ENCODE measurements at regions not wholly inside any gene's neighbourhood (a gene's known extent, or its start where the extent isn't known, plus 50 kb on each side); places are given as distances from the start of the nearest gene placed in this dataset.
A peak's percentile ranks its signal among the peaks of the same experiment; 100 is the strongest.

GRCh38 chr5:101991486-101991885 lies 304.6 kb downstream of the SLCO4C1 start:
- Mint-ChIP-seq H3K4me1 (no peaks in the 10 kb centered on the region), H3K9me3 (peaks cover 0 to 7% (median 0%) of the 10 kb centered on the region in 11 donors), H3K4me3 (no peak overlapping the region), H3K36me3 (peaks cover 0 to 3% (median 0%) of the 10 kb centered on the region in 5 donors), H3K27me3 (peaks cover 0 to 5% (median 0%) of the 10 kb centered on the region in 5 donors), H3K27ac (no peak overlapping the region)
- POLR2A ChIA-PET, result no interaction called here
- H3K27me3 ChIP-seq (ENCODE audit: control insufficient read depth in 2 of 2, insufficient read depth in 2 of 2, low read length in 2 of 2), result no peaks in the 10 kb centered on the region
- ATAC-seq, result no peak
- no peak overlapping the region for H3K4me3 ChIP-seq (ENCODE audit: low read length)
- no peak for DNase-seq
- CTCF ChIA-PET, result interaction anchor here (0.7 kb wide), 1 partner anchor 88 kb away, joined by 3 read pairs; no protein-coding TSS in a partner anchor
- H3K9me3 ChIP-seq (ENCODE audit: control insufficient read depth in 2 of 3, low read length in 3 of 3), result no peaks in the 10 kb centered on the region
- no peak overlapping the region for H3K27ac ChIP-seq (ENCODE audit: low read depth, low read length)
- H3K36me3 ChIP-seq (ENCODE audit: control insufficient read depth in 2 of 3, insufficient read depth in 3 of 3, low read length in 3 of 3), result no peaks in the 10 kb centered on the region
- H3K4me1 ChIP-seq (ENCODE audit: control insufficient read depth in 2 of 2, insufficient read depth in 2 of 2, low read length in 2 of 2), result no peaks in the 10 kb centered on the region
- intact Hi-C loops (cut with micrococcal nuclease), result no loop called here

GRCh38 chr5:101989659-101990058 lies 306.4 kb downstream of the SLCO4C1 start:
- no peak overlapping the region for H3K4me3 Mint-ChIP-seq
- H3K36me3 Mint-ChIP-seq, result no peaks in the 10 kb centered on the region
- Histone ChIP-seq H3K9me3 (ENCODE audit: control insufficient read depth in 2 of 3, low read length in 3 of 3) (no peaks in the 10 kb centered on the region), H3K36me3 (ENCODE audit: control insufficient read depth in 2 of 3, insufficient read depth in 3 of 3, low read length in 3 of 3) (no peaks in the 10 kb centered on the region), H3K27me3 (ENCODE audit: control insufficient read depth in 2 of 2, insufficient read depth in 2 of 2, low read length in 2 of 2) (no peaks in the 10 kb centered on the region), H3K4me3 (ENCODE audit: low read length) (no peak overlapping the region), H3K27ac (ENCODE audit: low read depth, low read length) (no peak overlapping the region), H3K4me1 (ENCODE audit: control insufficient read depth in 2 of 2, insufficient read depth in 2 of 2, low read length in 2 of 2) (no peaks in the 10 kb centered on the region)
- peaks cover 0 to 5% (median 0%) of the 10 kb centered on the region in 5 donors for H3K27me3 Mint-ChIP-seq
- ATAC-seq (no peak), DNase-seq (no peak)
- intact Hi-C loops (cut with micrococcal nuclease), result no loop called here
- peaks cover 0 to 5% (median 0%) of the 10 kb centered on the region in 11 donors for H3K9me3 Mint-ChIP-seq
- POLR2A ChIA-PET, result no interaction called here
- no peaks in the 10 kb centered on the region for H3K4me1 Mint-ChIP-seq
- CTCF ChIA-PET, result no interaction called here
- H3K27ac Mint-ChIP-seq, result no peak overlapping the region

GRCh38 chr5:101977729-101978345 lies 318.2 kb downstream of the SLCO4C1 start:
- no peaks in the 10 kb centered on the region for H3K9me3 ChIP-seq (ENCODE audit: control insufficient read depth in 2 of 3, low read length in 3 of 3)
- H3K4me3 Mint-ChIP-seq, result no peak overlapping the region
- ChIA-PET CTCF (interaction anchor here (0.7 kb wide), 1 partner anchor 64 kb away, joined by 3 read pairs; no protein-coding TSS in a partner anchor), POLR2A (no interaction called here)
- no peak for ATAC-seq
- H3K27me3 ChIP-seq (ENCODE audit: control insufficient read depth in 2 of 2, insufficient read depth in 2 of 2, low read length in 2 of 2), result no peaks in the 10 kb centered on the region
- no peaks in the 10 kb centered on the region for H3K9me3 Mint-ChIP-seq
- peaks cover 0 to 4% (median 0%) of the 10 kb centered on the region in 5 donors for H3K27me3 Mint-ChIP-seq
- intact Hi-C loops (cut with micrococcal nuclease), result loop anchor here (1.0 to 5.0 kb wide), 4 partner anchors 36 to 1547 kb away; no protein-coding TSS in a partner anchor
- H3K4me1 ChIP-seq (ENCODE audit: control insufficient read depth in 2 of 2, insufficient read depth in 2 of 2, low read length in 2 of 2), result no peaks in the 10 kb centered on the region
- H3K36me3 Mint-ChIP-seq, result no peaks in the 10 kb centered on the region
- H3K27ac Mint-ChIP-seq, result no peak overlapping the region
- H3K4me1 Mint-ChIP-seq, result no peaks in the 10 kb centered on the region
- H3K36me3 ChIP-seq (ENCODE audit: control insufficient read depth in 2 of 3, insufficient read depth in 3 of 3, low read length in 3 of 3), result no peaks in the 10 kb centered on the region
- no peak overlapping the region for H3K27ac ChIP-seq (ENCODE audit: low read depth, low read length)
- H3K4me3 ChIP-seq (ENCODE audit: low read length), result no peak overlapping the region
- DNase-seq, result peak in 3 of 9 donors; percentile 6 to 25 (median 9)

- Mint-ChIP-seq H3K27ac (no peak overlapping the region), H3K36me3 (no peaks in the 10 kb centered on the region), H3K27me3 (peaks cover 0 to 4% (median 0%) of the 10 kb centered on the region in 5 donors), H3K4me1 (no peaks in the 10 kb centered on the region), H3K4me3 (no peak overlapping the region), H3K9me3 (no peaks in the 10 kb centered on the region)
- ChIA-PET CTCF (interaction anchor here (0.6 kb wide), 1 partner anchor 9 kb away, joined by 3 read pairs; no protein-coding TSS in a partner anchor), POLR2A (no interaction called here)
- H3K9me3 ChIP-seq (ENCODE audit: control insufficient read depth in 2 of 3, low read length in 3 of 3), result no peaks in the 10 kb centered on the region
- DNase-seq, result no peak
- no peak overlapping the region for H3K4me3 ChIP-seq (ENCODE audit: low read length)
- H3K27ac ChIP-seq (ENCODE audit: low read depth, low read length), result no peak overlapping the region
- intact Hi-C loops (cut with micrococcal nuclease), result loop anchor here (1.0 to 5.0 kb wide), 4 partner anchors 35 to 1546 kb away; no protein-coding TSS in a partner anchor
- ATAC-seq, result no peak
- H3K36me3 ChIP-seq (ENCODE audit: control insufficient read depth in 2 of 3, insufficient read depth in 3 of 3, low read length in 3 of 3), result no peaks in the 10 kb centered on the region
- no peaks in the 10 kb centered on the region for H3K4me1 ChIP-seq (ENCODE audit: control insufficient read depth in 2 of 2, insufficient read depth in 2 of 2, low read length in 2 of 2)
- no peaks in the 10 kb centered on the region for H3K27me3 ChIP-seq (ENCODE audit: control insufficient read depth in 2 of 2, insufficient read depth in 2 of 2, low read length in 2 of 2)
These were observed 319.2 kb downstream of the SLCO4C1 start for GRCh38 chr5:101976933-101977332.

- Mint-ChIP-seq H3K27me3 (peaks cover 0 to 4% (median 0%) of the 10 kb centered on the region in 5 donors), H3K36me3 (no peaks in the 10 kb centered on the region), H3K9me3 (peaks cover 0 to 3% (median 0%) of the 10 kb centered on the region in 11 donors), H3K4me3 (no peak overlapping the region), H3K4me1 (no peaks in the 10 kb centered on the region), H3K27ac (no peak overlapping the region)
- intact Hi-C loops (cut with micrococcal nuclease), result no loop called here
- no peak for DNase-seq
- H3K36me3 ChIP-seq (ENCODE audit: control insufficient read depth in 2 of 3, insufficient read depth in 3 of 3, low read length in 3 of 3), result no peaks in the 10 kb centered on the region
- no peaks in the 10 kb centered on the region for H3K4me1 ChIP-seq (ENCODE audit: control insufficient read depth in 2 of 2, insufficient read depth in 2 of 2, low read length in 2 of 2)
- H3K27me3 ChIP-seq (ENCODE audit: control insufficient read depth in 2 of 2, insufficient read depth in 2 of 2, low read length in 2 of 2), result no peaks in the 10 kb centered on the region
- H3K4me3 ChIP-seq (ENCODE audit: low read length), result no peak overlapping the region
- no peak for ATAC-seq
- POLR2A ChIA-PET, result no interaction called here
- CTCF ChIA-PET, result no interaction called here
- H3K9me3 ChIP-seq (ENCODE audit: control insufficient read depth in 2 of 3, low read length in 3 of 3), result no peaks in the 10 kb centered on the region
- no peak overlapping the region for H3K27ac ChIP-seq (ENCODE audit: low read depth, low read length)
These were observed 326.3 kb downstream of the SLCO4C1 start for GRCh38 chr5:101969742-101970141.

GRCh38 chr5:101966476-101966875 lies 329.6 kb downstream of the SLCO4C1 start:
- Mint-ChIP-seq H3K9me3 (peaks cover 0 to 3% (median 0%) of the 10 kb centered on the region in 11 donors), H3K27me3 (no peaks in the 10 kb centered on the region), H3K4me1 (no peaks in the 10 kb centered on the region), H3K36me3 (no peaks in the 10 kb centered on the region), H3K27ac (no peak overlapping the region), H3K4me3 (no peak overlapping the region)
- ChIA-PET CTCF (no interaction called here), POLR2A (no interaction called here)
- H3K27ac ChIP-seq (ENCODE audit: low read depth, low read length), result no peak overlapping the region
- intact Hi-C loops (cut with micrococcal nuclease), result no loop called here
- no peaks in the 10 kb centered on the region for H3K36me3 ChIP-seq (ENCODE audit: control insufficient read depth in 2 of 3, insufficient read depth in 3 of 3, low read length in 3 of 3)
- ATAC-seq, result no peak
- no peaks in the 10 kb centered on the region for H3K27me3 ChIP-seq (ENCODE audit: control insufficient read depth in 2 of 2, insufficient read depth in 2 of 2, low read length in 2 of 2)
- H3K9me3 ChIP-seq (ENCODE audit: control insufficient read depth in 2 of 3, low read length in 3 of 3), result no peaks in the 10 kb centered on the region
- H3K4me1 ChIP-seq (ENCODE audit: control insufficient read depth in 2 of 2, insufficient read depth in 2 of 2, low read length in 2 of 2), result no peaks in the 10 kb centered on the region
- no peak overlapping the region for H3K4me3 ChIP-seq (ENCODE audit: low read length)
- no peak for DNase-seq

- Histone ChIP-seq H3K9me3 (ENCODE audit: control insufficient read depth in 2 of 3, low read length in 3 of 3) (no peaks in the 10 kb centered on the region), H3K36me3 (ENCODE audit: control insufficient read depth in 2 of 3, insufficient read depth in 3 of 3, low read length in 3 of 3) (no peaks in the 10 kb centered on the region), H3K4me1 (ENCODE audit: control insufficient read depth in 2 of 2, insufficient read depth in 2 of 2, low read length in 2 of 2) (no peaks in the 10 kb centered on the region), H3K27me3 (ENCODE audit: control insufficient read depth in 2 of 2, insufficient read depth in 2 of 2, low read length in 2 of 2) (no peaks in the 10 kb centered on the region), H3K27ac (ENCODE audit: low read depth, low read length) (no peak overlapping the region), H3K4me3 (ENCODE audit: low read length) (no peak overlapping the region)
- H3K4me3 Mint-ChIP-seq, result no peak overlapping the region
- peaks cover 0 to 2% (median 0%) of the 10 kb centered on the region in 7 donors for H3K4me1 Mint-ChIP-seq
- no peaks in the 10 kb centered on the region for H3K36me3 Mint-ChIP-seq
- DNase-seq (no peak), ATAC-seq (no peak)
- intact Hi-C loops (cut with micrococcal nuclease), result no loop called here
- H3K27me3 Mint-ChIP-seq, result peaks cover 0 to 4% (median 0%) of the 10 kb centered on the region in 5 donors
- H3K9me3 Mint-ChIP-seq, result peaks cover 0 to 4% (median 0%) of the 10 kb centered on the region in 11 donors
- ChIA-PET CTCF (no interaction called here), POLR2A (no interaction called here)
- H3K27ac Mint-ChIP-seq, result no peak overlapping the region
These were observed 340.2 kb downstream of the SLCO4C1 start for GRCh38 chr5:101955891-101956290.

Measured in naive thymus-derived CD4-positive, alpha-beta T cell (primary cell).